Motor neuron (in vitro differentiated cells): ENCODE measurements at regions not wholly inside any gene's neighbourhood (a gene's known extent, or its start where the extent isn't known, plus 50 kb on each side); places are given as distances from the start of the nearest gene placed in this dataset.

Experiments used
- ATAC-seq, 8 experiments: fragments of 200-7000 bp; cut with Tn5 transposase; replicated peaks in 6 of 8; 2 replicates each; pipeline ENCODE4 v1.8.0; 2021; ENCODE audit warnings: mild to moderate bottlenecking in 8 of 8, moderate library complexity in 8 of 8
- H3K27ac ChIP-seq, 2 donors: fragments of 250-450 bp; sonication (Bioruptor Pico); 2 replicates each; pipeline ENCODE4 v1.9.0; 2021; ENCODE audit warnings: antibody characterized with exemption in 2 of 2, mild to moderate bottlenecking in 2 of 2, moderate library complexity in 1 of 2
- H3K4me1 ChIP-seq, 2 donors: fragments of 250-450 bp; sonication (Bioruptor Pico); replicated peaks in 1 of 2; 2 replicates each; pipeline ENCODE4 v1.6.1; 2021; ENCODE audit warnings: antibody characterized with exemption in 2 of 2, mild to moderate bottlenecking in 2 of 2, moderate library complexity in 1 of 2
- H3K4me3 ChIP-seq, 5 donors: fragments of 250-450 bp; sonication (Bioruptor Pico); 2 replicates each; pipeline ENCODE4 v1.9.0; 2021; ENCODE audit warnings: antibody characterized with exemption in 5 of 5, mild to moderate bottlenecking in 5 of 5, moderate library complexity in 4 of 5
- WGBS, 10 experiments: fragments of 450-650 bp; shearing (Covaris generic); methylation state at CpG; one replicate each; pipeline ENCODE4 v1.0.0; 2022; 5-methylcytosine and 5-hydroxymethylcytosine counted together
- in situ Hi-C, 9 experiments: fragments of 400-800 bp; cut with MboI; loops; one replicate each; pipeline ENCODE4 v1.15.0; 2021; ENCODE audit warnings: low sequenced_read_pairs in 9 of 9, low pct_unique_long_range_greater_than_20kb in 2 of 9; ENCODE audit not compliant: unreplicated experiment in 9 of 9

DNA sequence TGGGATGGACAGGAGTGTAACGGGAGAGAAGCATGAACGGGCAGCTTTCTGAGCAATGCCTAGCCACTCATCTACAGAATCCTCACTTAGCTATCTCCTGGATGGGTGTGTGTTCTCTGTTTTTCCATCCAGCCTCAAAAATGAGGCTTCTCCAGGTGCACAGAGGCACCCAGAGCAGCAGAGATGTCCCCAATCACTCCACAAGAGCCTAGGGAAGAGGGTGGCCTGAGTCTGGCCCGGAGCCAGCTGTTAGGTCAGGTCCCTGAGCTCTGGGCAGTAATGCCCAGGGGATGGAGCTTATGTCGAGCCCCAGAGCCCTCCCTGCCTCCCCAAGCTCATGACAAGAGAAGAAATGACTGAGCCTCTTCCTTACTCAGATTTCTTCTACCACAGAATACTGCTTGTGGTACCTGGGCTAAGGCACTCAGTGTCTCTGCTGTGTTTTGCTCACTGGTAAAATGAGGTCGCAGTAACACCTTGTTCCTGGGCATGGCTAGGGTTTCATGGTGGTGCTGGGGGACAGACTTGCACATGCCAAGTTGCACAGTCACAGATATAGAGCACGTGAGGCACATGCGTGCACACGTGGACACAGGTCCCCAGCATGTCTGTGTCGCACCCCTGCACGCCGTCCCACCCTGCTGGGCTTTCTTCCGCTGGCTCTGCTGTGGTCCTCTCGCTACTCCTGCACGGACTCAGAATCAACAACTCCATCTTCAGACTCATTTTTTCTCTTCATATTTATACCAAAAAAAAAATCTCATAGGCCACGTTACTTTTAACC lies 86.6 kb upstream of the SOX1 start:
- no peak for ATAC-seq
- H3K27ac ChIP-seq = no peak overlapping the region
- in situ Hi-C loops = no loop called here
- H3K4me1 ChIP-seq = peaks cover 15 to 20% of the 10 kb centered on the region in 2 donors
- no peak overlapping the region for H3K4me3 ChIP-seq
- 8 to 96% (median 86%) methylated on average over 2 to 10 of the region's 15 CpGs; no CpG with 5 or more reads in 2 of the 10 experiments for WGBS, 10 experiments

DNA sequence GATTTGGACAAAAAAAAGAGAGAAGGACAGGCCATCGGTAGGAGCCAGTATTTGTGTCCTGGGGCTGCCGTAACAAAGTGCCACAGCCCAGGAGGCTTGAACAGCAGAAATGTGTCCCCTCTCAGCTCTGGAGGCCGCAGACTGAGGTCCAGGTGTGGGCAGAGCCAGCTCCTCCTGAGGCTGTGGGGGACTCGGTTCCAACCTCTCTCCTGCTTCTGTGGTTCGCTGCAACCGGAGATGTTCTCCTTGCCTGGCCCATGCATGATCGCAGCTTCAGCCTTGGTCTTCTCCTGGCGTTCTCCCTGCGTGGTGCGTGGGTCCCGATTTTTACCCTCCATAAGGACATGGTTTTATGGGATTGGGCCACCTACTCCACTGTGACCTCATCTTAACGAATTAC lies 85.9 kb upstream of the SOX1 start:
- peaks cover 12 to 15% of the 10 kb centered on the region in 2 donors for H3K4me1 ChIP-seq
- no peak overlapping the region for H3K27ac ChIP-seq
- in situ Hi-C loops = no loop called here
- no peak overlapping the region for H3K4me3 ChIP-seq
- ATAC-seq = no peak
- 27 to 100% (median 91%) methylated on average over 1 to 12 of the region's 12 CpGs; no CpG with 5 or more reads in 2 of the 10 experiments for WGBS, 10 experiments

DNA sequence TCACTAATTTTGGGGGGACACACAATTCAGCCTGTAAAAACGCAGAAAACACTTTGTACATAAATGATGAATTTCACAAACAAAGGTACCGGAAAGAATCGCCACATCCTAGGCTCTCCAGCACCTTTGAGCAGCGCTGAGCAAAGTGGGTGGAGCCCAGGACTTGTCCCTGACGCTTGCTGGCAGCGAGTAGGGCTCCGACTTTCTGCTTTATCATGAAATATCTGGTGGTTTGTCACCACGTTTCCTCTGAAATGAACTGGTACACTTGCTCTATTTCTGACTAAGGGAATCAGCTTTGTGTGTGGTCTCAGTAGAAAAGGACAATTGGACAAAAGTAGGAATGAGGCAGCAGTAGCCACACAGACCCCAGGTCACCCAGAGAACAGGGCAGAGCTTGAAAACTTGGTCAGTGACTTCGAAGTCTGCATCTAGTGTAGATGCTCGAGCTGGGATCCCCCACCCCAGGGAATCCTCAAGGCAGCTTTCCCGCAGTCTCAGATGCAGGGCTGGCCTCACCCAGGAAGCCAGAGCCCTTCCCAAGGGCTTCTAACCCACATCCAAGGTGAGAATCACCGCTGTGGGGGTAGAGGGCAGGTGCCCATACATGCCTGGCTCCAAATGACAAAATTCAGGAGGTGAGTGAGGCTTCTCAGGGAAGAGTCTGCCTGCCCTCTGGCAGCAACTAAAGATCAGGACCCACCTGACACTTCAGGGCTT lies 85.3 kb upstream of the SOX1 start:
- H3K4me3 ChIP-seq = no peak overlapping the region
- in situ Hi-C loops = no loop called here
- no peak for ATAC-seq
- H3K4me1 ChIP-seq = peaks cover 7 to 10% of the 10 kb centered on the region in 2 donors
- no peak overlapping the region for H3K27ac ChIP-seq
- 0 to 93% (median 65%) methylated on average over 1 to 10 of the region's 12 CpGs; no CpG with 5 or more reads in 3 of the 10 experiments for WGBS, 10 experiments

DNA sequence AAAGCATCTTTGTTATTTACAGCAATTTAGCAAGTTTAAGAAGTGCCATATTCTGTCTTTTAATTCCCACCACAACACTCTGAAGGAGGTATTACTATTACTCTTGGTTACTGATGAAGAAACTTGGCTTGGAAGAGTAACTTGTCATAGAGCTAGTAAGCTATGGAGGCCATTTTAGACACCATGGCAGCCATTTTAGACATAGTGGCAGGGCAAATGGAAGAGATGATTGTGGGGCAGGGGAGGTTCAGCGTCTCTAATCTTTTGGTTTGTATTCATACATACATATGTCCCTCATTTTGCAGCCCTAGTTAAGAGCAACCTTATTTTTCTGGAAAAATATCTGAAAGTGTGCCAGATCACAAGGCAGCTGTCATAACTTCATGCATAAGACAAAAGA lies 82.6 kb upstream of the SOX1 start:
- Histone ChIP-seq H3K4me1 (peaks cover 0 to 3% of the 10 kb centered on the region in 2 donors), H3K27ac (no peak overlapping the region), H3K4me3 (no peak overlapping the region)
- ATAC-seq = no peak
- WGBS, 10 experiments = 0 to 100% (median 89%) methylated on average over 1 of the region's 1 CpG; no CpG with 5 or more reads in 4 of the 10 experiments
- in situ Hi-C loops = no loop called here

DNA sequence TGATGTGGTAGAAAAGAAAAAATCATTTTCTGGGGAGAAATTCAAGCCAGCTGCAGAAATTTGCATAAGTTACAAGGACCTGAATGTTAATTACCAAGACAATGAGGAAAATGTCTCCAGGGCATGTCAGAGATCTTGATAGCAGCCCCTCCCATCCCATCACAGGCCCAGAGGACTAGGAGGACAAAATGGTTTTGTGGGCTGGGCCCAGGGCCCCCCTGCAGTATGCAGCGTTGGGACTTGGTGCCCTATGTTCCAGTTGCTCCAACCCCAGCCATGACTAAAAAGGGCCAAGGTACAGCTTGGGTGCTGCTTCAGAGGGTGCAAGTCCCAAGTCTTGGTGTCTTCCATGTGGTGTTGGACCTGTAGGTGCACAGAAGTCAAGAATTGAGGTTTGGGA lies 76.6 kb upstream of the SOX1 start:
- in situ Hi-C loops = no loop called here
- H3K27ac ChIP-seq = no peak overlapping the region
- H3K4me1 ChIP-seq = no peaks in the 10 kb centered on the region
- ATAC-seq = no peak
- WGBS, 10 experiments = 0 to 71% (median 37%) methylated on average over 1 of the region's 1 CpG; no CpG with 5 or more reads in 4 of the 10 experiments
- H3K4me3 ChIP-seq = no peak overlapping the region

DNA sequence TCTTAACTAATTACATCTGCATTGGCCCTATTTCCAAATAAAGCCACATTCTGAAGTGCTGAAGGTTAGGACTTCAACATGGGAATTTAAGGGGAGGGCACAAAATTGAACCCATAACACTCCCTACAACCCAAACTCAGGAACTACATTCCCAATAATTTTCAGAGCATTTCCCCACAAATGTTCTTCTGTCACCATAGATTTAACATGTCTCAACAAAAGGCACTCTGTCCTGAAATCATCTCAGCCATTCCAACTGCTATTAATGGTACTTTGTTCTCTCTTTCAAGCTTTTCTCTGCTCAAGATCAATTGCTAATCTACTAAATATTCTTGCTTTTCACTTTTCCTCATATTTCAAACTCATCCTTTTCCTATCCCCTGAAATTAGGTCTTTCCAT lies 74.0 kb upstream of the SOX1 start:
- Histone ChIP-seq H3K4me3 (no peak overlapping the region), H3K4me1 (no peaks in the 10 kb centered on the region), H3K27ac (no peak overlapping the region)
- no peak for ATAC-seq
- in situ Hi-C loops = no loop called here

DNA sequence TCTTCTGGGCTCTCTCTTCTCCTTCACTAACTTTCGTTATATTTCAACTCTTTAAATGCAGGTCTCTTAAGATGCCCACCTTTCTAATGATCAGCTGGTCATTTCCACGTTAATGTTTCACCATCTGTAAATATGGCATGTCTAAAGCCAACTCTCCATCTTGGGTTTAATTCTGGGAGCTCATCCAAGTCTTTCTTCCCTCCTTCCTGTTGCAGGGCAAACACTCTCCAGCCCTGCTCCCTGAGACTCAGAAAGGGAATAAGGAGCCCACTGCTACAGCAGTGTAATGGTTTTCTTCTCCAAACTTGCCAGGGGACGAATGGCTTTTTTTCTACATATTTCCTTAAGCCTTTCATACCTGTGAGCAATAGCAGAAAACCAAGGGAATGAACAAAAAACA lies 73.3 kb upstream of the SOX1 start:
- WGBS, 10 experiments = 0 to 67% (median 52%) methylated on average over 1 to 3 of the region's 3 CpGs
- in situ Hi-C loops = no loop called here
- ATAC-seq = no peak

DNA sequence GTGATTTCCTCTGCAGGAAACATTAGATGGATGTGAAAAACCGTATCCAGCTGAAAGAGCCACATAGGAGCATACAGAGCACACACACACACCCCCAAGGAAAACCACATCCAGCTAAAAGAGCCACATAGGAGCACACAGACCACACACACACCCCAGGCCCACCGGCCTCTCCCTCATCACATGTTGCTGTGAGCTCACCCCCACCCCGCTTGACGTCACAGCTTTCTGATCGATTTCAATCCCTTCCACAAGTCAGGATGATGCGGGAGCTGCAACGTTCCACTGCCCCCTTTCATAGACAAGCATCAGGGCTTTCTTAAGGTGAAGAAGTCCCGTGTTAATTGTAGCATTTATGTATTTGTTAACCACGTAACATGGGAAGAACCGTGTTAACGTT lies 72.4 kb upstream of the SOX1 start:
- in situ Hi-C loops = no loop called here
- ATAC-seq = no peak
- 0 to 90% (median 72%) methylated on average over 1 to 10 of the region's 11 CpGs; no CpG with 5 or more reads in 1 of the 10 experiments for WGBS, 10 experiments
- Histone ChIP-seq H3K4me1 (no peaks in the 10 kb centered on the region), H3K27ac (no peak overlapping the region), H3K4me3 (no peak overlapping the region)

More for the DNA sequence above, 73.3 kb upstream of the SOX1 start:
- Histone ChIP-seq H3K4me3 (no peak overlapping the region), H3K27ac (no peak overlapping the region), H3K4me1 (no peaks in the 10 kb centered on the region)

DNA sequence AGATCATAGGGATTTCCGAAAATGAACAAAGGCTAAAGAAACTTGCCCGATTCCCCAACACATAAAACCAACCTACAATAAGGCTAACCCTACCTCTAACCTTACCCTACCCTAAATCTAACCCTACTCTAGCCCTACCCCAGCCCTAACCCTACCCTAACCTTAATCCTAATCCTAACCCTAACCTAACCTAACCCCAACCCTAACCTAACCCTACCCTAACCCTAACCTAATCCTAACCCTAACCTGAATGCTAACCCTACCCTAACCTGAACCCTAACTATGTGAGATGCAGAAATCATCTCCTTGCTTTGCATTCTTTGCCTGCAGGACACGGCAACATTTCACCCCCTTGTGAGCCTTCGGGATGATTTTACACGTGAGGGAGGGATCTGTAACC lies 67.6 kb upstream of the SOX1 start:
- 17 to 54% (median 40%) methylated on average over 1 to 5 of the region's 5 CpGs; no CpG with 5 or more reads in 4 of the 10 experiments for WGBS, 10 experiments

DNA sequence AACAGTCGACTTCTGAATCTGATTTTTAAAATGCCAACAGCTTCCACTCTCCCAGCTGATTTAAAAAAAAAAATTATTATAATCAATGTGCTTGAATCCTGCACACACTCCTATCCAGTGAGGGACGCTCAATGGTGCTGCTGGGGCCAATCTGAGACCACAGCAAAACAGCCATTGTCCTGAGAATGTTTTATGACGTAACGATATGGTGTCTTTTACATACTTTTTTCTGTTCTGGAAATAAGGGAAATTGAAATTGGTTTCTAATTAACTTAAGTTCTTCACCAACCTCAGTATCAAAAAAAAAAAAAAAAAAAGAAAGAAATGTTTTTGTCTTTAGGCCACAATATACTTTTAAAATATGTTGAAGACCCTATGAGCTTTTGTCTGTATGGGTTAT lies 66.1 kb upstream of the SOX1 start:
- in situ Hi-C loops = no loop called here

More for the DNA sequence above, 67.6 kb upstream of the SOX1 start:
- Histone ChIP-seq H3K4me3 (no peak overlapping the region), H3K4me1 (no peaks in the 10 kb centered on the region), H3K27ac (no peak overlapping the region)
- ATAC-seq = no peak
- in situ Hi-C loops = no loop called here

DNA sequence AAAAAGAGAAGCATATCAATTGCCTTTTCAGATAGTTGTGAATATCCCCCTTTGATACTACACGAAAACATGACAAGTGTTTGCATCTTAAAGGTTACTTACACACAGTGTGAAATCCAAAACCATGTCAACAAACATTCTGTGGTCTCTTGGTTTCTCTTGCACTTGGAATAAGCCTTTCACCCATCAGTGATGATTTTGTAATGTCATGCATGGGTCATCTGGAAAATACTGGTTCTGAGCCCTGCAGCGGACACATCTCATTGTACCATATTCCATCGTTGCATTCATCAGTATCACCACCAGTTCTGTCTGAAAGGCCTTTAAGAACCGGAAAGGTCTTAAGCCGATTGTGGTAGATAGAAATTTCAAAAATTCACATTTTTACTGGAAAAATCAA lies 65.4 kb upstream of the SOX1 start:
- Histone ChIP-seq H3K4me1 (no peaks in the 10 kb centered on the region), H3K27ac (no peak overlapping the region), H3K4me3 (no peak overlapping the region)
- in situ Hi-C loops = no loop called here
- WGBS, 10 experiments = 20 to 100% (median 84%) methylated on average over 1 to 5 of the region's 5 CpGs; no CpG with 5 or more reads in 2 of the 10 experiments
- ATAC-seq = no peak

More for the DNA sequence above, 66.1 kb upstream of the SOX1 start:
- Histone ChIP-seq H3K27ac (no peak overlapping the region), H3K4me3 (no peak overlapping the region), H3K4me1 (no peaks in the 10 kb centered on the region)
- 17 to 98% (median 87%) methylated on average over 3 to 4 of the region's 4 CpGs for WGBS, 10 experiments
- ATAC-seq = no peak

DNA sequence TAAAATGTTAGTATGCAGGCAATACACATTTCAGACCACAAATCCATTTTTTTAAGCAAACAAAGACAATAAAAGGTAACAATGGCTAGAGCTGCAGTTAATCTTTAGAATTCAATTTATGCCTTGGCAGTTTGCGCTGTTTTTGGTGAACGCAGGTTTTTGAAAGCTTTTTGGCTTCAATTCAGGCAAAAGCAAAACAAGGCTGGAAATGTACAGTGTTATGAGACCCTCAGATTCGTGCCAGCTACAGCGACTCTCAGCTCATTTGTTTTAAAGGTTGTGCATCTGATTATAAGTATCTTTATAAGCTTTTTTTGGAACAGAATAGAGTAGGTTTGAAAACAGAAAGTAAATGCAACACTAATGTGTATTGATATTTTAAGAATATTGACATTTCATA lies 63.6 kb upstream of the SOX1 start:
- ATAC-seq = no peak
- Histone ChIP-seq H3K27ac (no peak overlapping the region), H3K4me1 (no peaks in the 10 kb centered on the region), H3K4me3 (no peak overlapping the region)
- WGBS, 10 experiments = 15 to 95% (median 67%) methylated on average over 2 to 4 of the region's 4 CpGs; no CpG with 5 or more reads in 1 of the 10 experiments
- in situ Hi-C loops = no loop called here

DNA sequence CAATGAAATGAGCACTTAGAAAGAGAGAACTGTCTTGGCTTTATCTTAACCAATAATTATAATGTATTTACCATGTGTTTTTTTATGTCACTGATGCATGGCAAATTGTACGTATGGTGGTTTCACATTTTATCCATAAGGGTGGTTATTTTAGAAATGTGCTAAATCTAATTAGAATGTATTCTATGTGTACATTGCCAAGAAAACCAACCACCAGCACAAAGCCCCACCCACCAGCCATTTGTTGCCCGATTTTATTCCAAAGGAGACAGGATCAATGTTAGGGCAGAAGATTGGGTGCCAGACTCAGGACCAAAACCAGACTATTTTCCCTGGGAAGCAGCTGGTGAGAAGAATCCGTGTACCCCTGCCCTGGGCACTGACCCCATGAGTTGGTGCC lies 63.0 kb upstream of the SOX1 start:
- in situ Hi-C loops = no loop called here
- H3K27ac ChIP-seq = no peak overlapping the region
- no peak for ATAC-seq
- no peak overlapping the region for H3K4me3 ChIP-seq
- 3 to 100% (median 75%) methylated on average over 1 to 3 of the region's 3 CpGs; no CpG with 5 or more reads in 3 of the 10 experiments for WGBS, 10 experiments
- H3K4me1 ChIP-seq = no peaks in the 10 kb centered on the region
